Colonic mucosa (tissue), 4 donors: ENCODE measurements at regions not wholly inside any gene's neighbourhood (a gene's known extent, or its start where the extent isn't known, plus 50 kb on each side); places are given as distances from the start of the nearest gene placed in this dataset.
"Not testable (repeated sequence)": the region's sequence is repeated elsewhere in the genome, so short reads cannot be mapped to it uniquely, and the experiment has no call there.

Experiments
- DNase-seq: peaks from one replicate; pipeline ENCODE4 v3.0.0-alpha.2; 2020
- H3K27ac ChIP-seq: fragments of 200-600 bp; one replicate; pipeline ENCODE4 v1.8.0; 2021
- H3K27me3 ChIP-seq: fragments of 200-600 bp; one replicate; pipeline ENCODE4 v1.8.0; 2021
- H3K36me3 ChIP-seq: fragments of 200-600 bp; one replicate; pipeline ENCODE4 v1.8.0; 2021
- H3K4me1 ChIP-seq: fragments of 200-600 bp; one replicate; pipeline ENCODE4 v1.8.0; 2021; ENCODE audit warnings: mild to moderate bottlenecking
- H3K4me3 ChIP-seq: fragments of 200-600 bp; one replicate; pipeline ENCODE4 v1.8.0; 2021
- H3K9ac ChIP-seq, 2 donors: one replicate each; pipeline ENCODE4 v1.7.0; 2013; ENCODE audit warnings: control low read depth in 2 of 2, low read depth in 2 of 2, low read length in 2 of 2
- H3K9me3 ChIP-seq: fragments of 200-600 bp; one replicate; pipeline ENCODE4 v1.8.0; 2021
- CTCF ChIP-seq: fragments of 200-600 bp; IDR thresholded peaks from one replicate; pipeline ENCODE4 v1.8.0; 2022; ENCODE audit warnings: antibody characterized with exemption, mild to moderate bottlenecking
- intact Hi-C: fragments of 100-400 bp; cut with DNase I; formaldehyde crosslinking; loops from one replicate; pipeline ENCODE4 v1.14.1; 2022
- donor health status: healthy.
- donor health status: DM: no; HTN: no; CAD: no.
- donor health status: DM: no; HTN: no; CAD: no.

GRCh38 chr5:34552686-34553085, 103.4 kb upstream of the RAI14 start:
- intact Hi-C loops = no loop called here
- H3K27ac ChIP-seq = no peak overlapping the region

GRCh38 chr5:34553581-34553980, 102.5 kb upstream of the RAI14 start:
- intact Hi-C loops = no loop called here
- no peaks in the 10 kb centered on the region for H3K4me1 ChIP-seq
- no peak for TF ChIP-seq CTCF
- H3K36me3 ChIP-seq = no peaks in the 10 kb centered on the region
- no peak overlapping the region for H3K27ac ChIP-seq
- no peak for DNase-seq
- no peaks in the 10 kb centered on the region for H3K27me3 ChIP-seq
- H3K9ac ChIP-seq = no peak overlapping the region
- H3K9me3 ChIP-seq = no peaks in the 10 kb centered on the region
- H3K4me3 ChIP-seq = no peak overlapping the region

More at GRCh38 chr5:34552686-34553085, 103.4 kb upstream of the RAI14 start:
- no peak overlapping the region for H3K9ac ChIP-seq
- no peaks in the 10 kb centered on the region for H3K9me3 ChIP-seq
- no peaks in the 10 kb centered on the region for H3K36me3 ChIP-seq
- H3K4me1 ChIP-seq = no peaks in the 10 kb centered on the region
- TF ChIP-seq CTCF = no peak
- H3K27me3 ChIP-seq = no peaks in the 10 kb centered on the region
- no peak overlapping the region for H3K4me3 ChIP-seq
- no peak for DNase-seq

- H3K9me3 ChIP-seq = no peaks in the 10 kb centered on the region
- no peaks in the 10 kb centered on the region for H3K27me3 ChIP-seq
- DNase-seq = no peak
- intact Hi-C loops = no loop called here
- H3K36me3 ChIP-seq = no peaks in the 10 kb centered on the region
- no peak for TF ChIP-seq CTCF
- H3K4me3 ChIP-seq = no peak overlapping the region
- no peak overlapping the region for H3K9ac ChIP-seq
- H3K4me1 ChIP-seq = no peaks in the 10 kb centered on the region
- no peak overlapping the region for H3K27ac ChIP-seq
Measured at GRCh38 chr5:34554641-34555040, 101.5 kb upstream of the RAI14 start.

GRCh38 chr5:34555699-34556508, 100.2 kb upstream of the RAI14 start:
- no peak for DNase-seq

GRCh38 chr5:34556509-34556782, 99.7 kb upstream of the RAI14 start:
- intact Hi-C loops = no loop called here
- no peak overlapping the region for H3K9ac ChIP-seq
- peak overlapping the region; percentile 58 for H3K27ac ChIP-seq
- H3K27me3 ChIP-seq = no peaks in the 10 kb centered on the region
- H3K4me3 ChIP-seq = no peak overlapping the region
- no peak for TF ChIP-seq CTCF
- no peaks in the 10 kb centered on the region for H3K9me3 ChIP-seq
- no peaks in the 10 kb centered on the region for H3K36me3 ChIP-seq
- DNase-seq = peak; percentile 40
- no peaks in the 10 kb centered on the region for H3K4me1 ChIP-seq

More at GRCh38 chr5:34555699-34556508, 100.2 kb upstream of the RAI14 start:
- Histone ChIP-seq H3K36me3 (no peaks in the 10 kb centered on the region), H3K4me1 (no peaks in the 10 kb centered on the region), H3K9me3 (no peaks in the 10 kb centered on the region), H3K4me3 (no peak overlapping the region), H3K27ac (peak overlapping the region; percentile 58), H3K27me3 (no peaks in the 10 kb centered on the region), H3K9ac (no peak overlapping the region)
- intact Hi-C loops = no loop called here
- TF ChIP-seq CTCF = no peak

- H3K9me3 ChIP-seq, H3K4me3 ChIP-seq, H3K4me1 ChIP-seq, H3K27me3 ChIP-seq, DNase-seq, H3K36me3 ChIP-seq, H3K27ac ChIP-seq, intact Hi-C loops, H3K9ac ChIP-seq: not testable (repeated sequence)
Measured at GRCh38 chr5:34561581-34561980, 94.5 kb upstream of the RAI14 start.
